HFF-Myc (cell line): ENCODE measurements at regions not wholly inside any gene's neighbourhood (a gene's known extent, or its start where the extent isn't known, plus 50 kb on each side); places are given as distances from the start of the nearest gene placed in this dataset.
"Not testable (repeated sequence)": the region's sequence is repeated elsewhere in the genome, so short reads cannot be mapped to it uniquely, and the experiment has no call there.

ENCODE experiments used
- DNase-seq: peaks from one replicate; pipeline ENCODE4 v3.0.0-alpha.2; 2011; ENCODE audit warnings: low read depth; ENCODE audit errors: extremely low read depth
- H3K4me3 ChIP-seq: replicated peaks from 2 replicates; pipeline ENCODE4 v1.5.1; 2011; ENCODE audit warnings: low read depth, mild to moderate bottlenecking, control low read depth, low read length
- TF ChIP-seq, protein P1 (sequence below): IDR thresholded peaks from 2 replicates; pipeline ENCODE4 v1.5.1; 2012; ENCODE audit warnings: mild to moderate bottlenecking, low read depth, low read length, control low read depth; ENCODE audit errors: missing control alignments

GRCh38 chr2:142509401-142509800 is 368.1 kb upstream of the KYNU start:
- H3K4me3 ChIP-seq: no peak overlapping the region
- no peak for DNase-seq
- TF ChIP-seq, protein P1, sequence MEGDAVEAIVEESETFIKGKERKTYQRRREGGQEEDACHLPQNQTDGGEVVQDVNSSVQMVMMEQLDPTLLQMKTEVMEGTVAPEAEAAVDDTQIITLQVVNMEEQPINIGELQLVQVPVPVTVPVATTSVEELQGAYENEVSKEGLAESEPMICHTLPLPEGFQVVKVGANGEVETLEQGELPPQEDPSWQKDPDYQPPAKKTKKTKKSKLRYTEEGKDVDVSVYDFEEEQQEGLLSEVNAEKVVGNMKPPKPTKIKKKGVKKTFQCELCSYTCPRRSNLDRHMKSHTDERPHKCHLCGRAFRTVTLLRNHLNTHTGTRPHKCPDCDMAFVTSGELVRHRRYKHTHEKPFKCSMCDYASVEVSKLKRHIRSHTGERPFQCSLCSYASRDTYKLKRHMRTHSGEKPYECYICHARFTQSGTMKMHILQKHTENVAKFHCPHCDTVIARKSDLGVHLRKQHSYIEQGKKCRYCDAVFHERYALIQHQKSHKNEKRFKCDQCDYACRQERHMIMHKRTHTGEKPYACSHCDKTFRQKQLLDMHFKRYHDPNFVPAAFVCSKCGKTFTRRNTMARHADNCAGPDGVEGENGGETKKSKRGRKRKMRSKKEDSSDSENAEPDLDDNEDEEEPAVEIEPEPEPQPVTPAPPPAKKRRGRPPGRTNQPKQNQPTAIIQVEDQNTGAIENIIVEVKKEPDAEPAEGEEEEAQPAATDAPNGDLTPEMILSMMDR: no peak

DNA sequence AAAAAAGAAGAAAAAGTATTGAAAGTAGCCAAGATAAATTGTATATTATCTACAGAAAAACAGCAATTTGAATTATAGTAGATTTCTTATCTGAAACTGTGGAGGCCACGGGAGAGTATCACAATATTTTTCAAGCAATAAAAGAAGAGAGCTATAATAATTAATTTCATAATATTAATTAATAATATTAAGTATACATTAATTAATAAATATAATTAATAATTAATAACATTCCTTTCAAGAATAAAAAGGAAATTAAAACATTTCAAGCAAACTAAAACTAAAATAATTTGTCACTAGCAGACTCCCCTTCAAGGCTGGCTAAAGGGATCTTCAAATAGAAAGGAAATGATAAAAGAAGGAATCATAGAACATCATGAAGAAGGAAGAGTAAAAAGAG is 372.7 kb upstream of the KYNU start:
- DNase-seq: no peak
- TF ChIP-seq, protein P1: no peak
- H3K4me3 ChIP-seq: no peak overlapping the region

- TF ChIP-seq, protein P1: no peak
- DNase-seq: no peak
- H3K4me3 ChIP-seq: no peak overlapping the region
Observed at GRCh38 chr2:142502402-142502801, 371.6 kb upstream of the LRP1B start.

DNA sequence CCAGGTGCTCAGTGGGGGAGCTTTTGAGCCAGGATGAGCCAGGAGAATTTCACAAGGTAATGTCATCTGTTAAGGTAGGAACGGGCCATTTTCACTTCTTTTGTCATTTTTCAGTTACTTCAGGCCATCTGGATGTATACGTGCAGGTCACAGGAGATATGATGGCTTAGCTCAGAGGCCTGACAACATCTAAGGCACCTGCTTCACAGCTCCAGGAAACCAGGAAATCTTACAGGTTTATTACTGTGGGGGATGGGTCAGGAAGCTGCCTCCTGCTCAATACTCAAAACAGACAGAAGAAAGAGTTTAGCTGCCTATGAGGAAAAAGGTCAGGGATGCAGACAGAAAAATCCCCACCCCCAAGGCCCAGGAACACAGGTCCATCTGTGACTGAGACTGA is 364.3 kb upstream of the LRP1B start:
- no peak for DNase-seq
- H3K4me3 ChIP-seq: no peak overlapping the region
- TF ChIP-seq, protein P1: no peak

- not testable (repeated sequence) for H3K4me3 ChIP-seq, DNase-seq
Observed at GRCh38 chr2:142489631-142490030, 358.8 kb upstream of the LRP1B start.

- no peak for DNase-seq
- no peak overlapping the region for H3K4me3 ChIP-seq
- TF ChIP-seq, protein P1: no peak
Observed at GRCh38 chr2:142484111-142484510, 353.3 kb upstream of the LRP1B start.

- no peak for DNase-seq
- no peak overlapping the region for H3K4me3 ChIP-seq
- TF ChIP-seq, protein P1: no peak
Observed at GRCh38 chr2:142483653-142484052, 352.8 kb upstream of the LRP1B start.

- TF ChIP-seq, protein P1: no peak
- H3K4me3 ChIP-seq: no peak overlapping the region
- DNase-seq: no peak
Observed at GRCh38 chr2:142478206-142478605, 347.4 kb upstream of the LRP1B start.
